ENCODE measurements at regions not wholly inside any gene's neighbourhood (a gene's known extent, or its start where the extent isn't known, plus 50 kb on each side); places are given as distances from the start of the nearest gene placed in this dataset.

DNA sequence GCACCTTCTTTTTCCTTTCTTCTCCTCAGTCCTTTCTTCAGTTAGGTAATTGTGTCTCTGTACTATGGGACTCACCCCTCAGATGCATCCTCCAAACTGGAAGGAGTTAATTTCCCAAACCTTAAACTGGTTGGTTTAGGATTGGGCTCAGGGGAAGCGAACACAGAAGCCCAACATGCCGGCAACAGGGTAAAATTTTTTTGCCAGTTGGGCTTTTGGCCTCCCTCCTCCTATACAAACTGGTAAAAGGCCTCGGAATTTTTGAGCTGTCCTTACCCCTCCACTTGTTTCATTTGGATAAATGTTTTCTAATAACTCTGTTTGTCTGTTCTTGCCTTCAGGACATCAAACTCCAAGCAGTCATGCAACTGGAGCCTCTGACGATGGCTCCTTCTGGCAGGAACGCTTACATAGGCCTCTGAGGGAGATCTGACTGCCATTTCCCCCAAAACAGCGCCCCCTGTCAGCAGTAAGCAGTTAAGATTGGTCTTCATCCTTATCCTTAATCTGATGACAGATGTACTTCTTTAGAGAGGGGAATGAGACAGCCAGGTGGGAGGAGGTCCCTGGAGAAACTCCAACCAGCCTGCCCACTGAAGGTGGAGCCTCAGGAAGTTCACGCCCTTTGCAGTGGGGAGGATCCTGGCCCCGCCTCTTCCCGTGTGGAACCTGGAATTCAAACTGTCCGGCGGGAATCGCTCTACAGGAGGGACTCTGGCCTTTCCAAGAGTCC lies 57.8 kb upstream of the SPINK5 start:
- TF ChIP-seq YY1 (IDR thresholded peaks at IDR 0.05; ENCODE audit: low read depth, low read length) (peak; percentile 72; the same call in 1 of the 2 replicates), CREB1 (IDR thresholded peaks at IDR 0.05) (no peak), POLR2A (IDR thresholded peaks at IDR 0.05; ENCODE audit: control extremely low read depth in 1 of 2, low read depth in 2 of 2, low read length in 2 of 2) (no peak), TAF1 (IDR thresholded peaks at IDR 0.05; ENCODE audit: low read depth, low read length) (no peak), JUND (IDR thresholded peaks at IDR 0.05; ENCODE audit: low read length) (no peak), GABPA (IDR thresholded peaks at IDR 0.05; ENCODE audit: borderline replicate concordance, insufficient read depth, low read length) (no peak), RAD21 (IDR thresholded peaks at IDR 0.05 in 1 of 2, conservative IDR thresholded peaks at IDR 0.05 in 1 of 2; ENCODE audit: low read depth in 2 of 2, low read length in 2 of 2) (peak; percentile 46 to 54), BCL11A (IDR thresholded peaks at IDR 0.05; ENCODE audit: low read depth in 2 of 2, low read length in 2 of 2) (no peak), SP1 (IDR thresholded peaks at IDR 0.05; ENCODE audit: low read depth, low read length) (0 out of 2 replicates have a peak, but pooled peaks have one; percentile 36), TEAD4 (IDR thresholded peaks at IDR 0.05; ENCODE audit: low read depth, low read length) (no peak), EZH2 (IDR thresholded peaks at IDR 0.05; ENCODE audit: low read depth, low read length, severe bottlenecking) (no peak)
- TF ChIP-seq, protein P1, sequence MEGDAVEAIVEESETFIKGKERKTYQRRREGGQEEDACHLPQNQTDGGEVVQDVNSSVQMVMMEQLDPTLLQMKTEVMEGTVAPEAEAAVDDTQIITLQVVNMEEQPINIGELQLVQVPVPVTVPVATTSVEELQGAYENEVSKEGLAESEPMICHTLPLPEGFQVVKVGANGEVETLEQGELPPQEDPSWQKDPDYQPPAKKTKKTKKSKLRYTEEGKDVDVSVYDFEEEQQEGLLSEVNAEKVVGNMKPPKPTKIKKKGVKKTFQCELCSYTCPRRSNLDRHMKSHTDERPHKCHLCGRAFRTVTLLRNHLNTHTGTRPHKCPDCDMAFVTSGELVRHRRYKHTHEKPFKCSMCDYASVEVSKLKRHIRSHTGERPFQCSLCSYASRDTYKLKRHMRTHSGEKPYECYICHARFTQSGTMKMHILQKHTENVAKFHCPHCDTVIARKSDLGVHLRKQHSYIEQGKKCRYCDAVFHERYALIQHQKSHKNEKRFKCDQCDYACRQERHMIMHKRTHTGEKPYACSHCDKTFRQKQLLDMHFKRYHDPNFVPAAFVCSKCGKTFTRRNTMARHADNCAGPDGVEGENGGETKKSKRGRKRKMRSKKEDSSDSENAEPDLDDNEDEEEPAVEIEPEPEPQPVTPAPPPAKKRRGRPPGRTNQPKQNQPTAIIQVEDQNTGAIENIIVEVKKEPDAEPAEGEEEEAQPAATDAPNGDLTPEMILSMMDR (IDR thresholded peaks at IDR 0.05; ENCODE audit: control extremely low read depth in 1 of 3, insufficient read depth in 1 of 3, low read depth in 1 of 3, low read length in 3 of 3): peak; percentile 59 to 85 (median 66)

Measured in H1 (cell line).